ENCODE measurements at regions not wholly inside any gene's neighbourhood (a gene's known extent, or its start where the extent isn't known, plus 50 kb on each side); places are given as distances from the start of the nearest gene placed in this dataset.
"Not testable (repeated sequence)": the region's sequence is repeated elsewhere in the genome, so short reads cannot be mapped to it uniquely, and the experiment has no call there.

DNA sequence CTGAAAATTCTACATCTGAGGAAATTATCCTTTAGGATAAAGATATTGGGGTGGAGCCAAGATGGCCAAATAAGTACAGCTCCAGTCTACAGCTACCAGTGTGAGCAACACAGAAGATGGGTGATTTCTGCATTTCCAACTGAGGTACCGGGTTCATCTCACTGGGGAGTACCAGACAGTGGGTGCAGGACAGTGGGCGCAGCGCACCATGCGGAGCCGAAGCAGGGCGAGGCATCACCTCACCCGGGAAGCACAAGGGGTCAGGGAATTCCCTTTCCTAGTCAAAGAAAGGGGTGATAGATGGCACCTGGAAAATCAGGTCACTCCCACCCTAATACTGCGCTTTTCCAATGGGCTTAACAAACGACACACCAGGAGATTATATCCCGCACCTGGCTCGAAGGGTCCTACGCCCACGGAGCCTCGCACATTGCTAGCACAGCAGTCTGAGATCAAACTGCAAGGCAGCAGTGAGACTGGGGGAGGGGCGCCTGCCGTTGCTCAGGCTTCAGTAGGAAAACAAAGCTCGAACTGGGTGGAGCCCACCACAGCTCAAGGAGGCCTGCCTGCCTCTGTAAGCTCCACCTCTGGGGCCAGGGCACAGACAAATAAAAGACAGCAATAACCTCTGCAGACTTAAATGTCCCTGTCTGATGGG is 149.5 kb upstream of the KYNU start:
- H3K9ac ChIP-seq (ENCODE audit: low read length); intact Hi-C loops (cut with micrococcal nuclease); H3K4me1 ChIP-seq (ENCODE audit: control insufficient read depth in 2 of 2, insufficient read depth in 2 of 2, low read length in 2 of 2); POLR2A ChIA-PET; H3K27me3 ChIP-seq (replicated peaks in 1 of 4; ENCODE audit: control extremely low read depth in 1 of 4, control insufficient read depth in 3 of 4, insufficient read depth in 4 of 4, low read length in 3 of 4); H3K4me3 ChIP-seq (ENCODE audit: control extremely low read depth in 1 of 5, extremely low read depth in 1 of 5, insufficient read depth in 1 of 5, low read depth in 2 of 5, low read length in 4 of 5); ATAC-seq (ENCODE audit: low read depth); H3K27ac Mint-ChIP-seq; H3K9me3 ChIP-seq (ENCODE audit: control extremely low read depth in 1 of 3, control insufficient read depth in 2 of 3, insufficient read depth in 1 of 3, low read length in 2 of 3); CTCF ChIA-PET; H3K36me3 ChIP-seq (replicated peaks in 1 of 2; ENCODE audit: control extremely low read depth in 1 of 2, control insufficient read depth in 1 of 2, extremely low read depth in 1 of 2, insufficient read depth in 2 of 2, low read length in 1 of 2); H2AFZ ChIP-seq (ENCODE audit: insufficient read depth, low read depth, low read length, poor library complexity, severe bottlenecking); H3K79me2 ChIP-seq (ENCODE audit: control insufficient read depth, insufficient read depth, low read length); H3K4me1 Mint-ChIP-seq; H3K4me2 ChIP-seq (replicated peaks; ENCODE audit: low read depth, low read length, poor library complexity, severe bottlenecking); H3K9me3 Mint-ChIP-seq (ENCODE audit: insufficient read depth); H3K27ac ChIP-seq (ENCODE audit: low read length in 2 of 2); H4K20me1 ChIP-seq (ENCODE audit: control insufficient read depth, insufficient read depth, low read length, poor library complexity, severe bottlenecking); H3K4me3 Mint-ChIP-seq; DNase-seq; H3K27me3 Mint-ChIP-seq: not testable (repeated sequence)
- WGBS (ENCODE audit: insufficient coverage), result 97% methylated on average over 14 of the region's 17 CpGs

DNA sequence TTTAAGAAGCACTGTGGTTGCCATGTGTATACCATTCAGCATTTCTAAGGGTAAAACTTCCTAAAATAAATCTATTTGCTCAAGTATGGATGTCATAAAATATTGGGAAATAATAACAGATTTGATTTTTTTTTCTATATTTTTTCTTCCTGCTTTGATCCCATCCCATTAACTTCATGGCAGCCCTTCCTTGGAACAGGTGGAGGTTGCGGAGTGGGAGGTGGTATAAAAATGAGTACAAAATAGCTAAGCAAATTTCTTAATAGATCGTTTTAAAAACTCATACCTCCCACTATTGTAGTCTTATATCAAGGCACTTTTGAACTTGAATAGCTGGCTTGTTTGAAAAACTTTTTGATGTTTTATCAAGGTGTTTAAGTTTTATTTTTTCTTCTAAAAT is 152.1 kb upstream of the KYNU start:
- Histone ChIP-seq H3K4me3 (ENCODE audit: control extremely low read depth in 1 of 5, extremely low read depth in 1 of 5, insufficient read depth in 1 of 5, low read depth in 2 of 5, low read length in 4 of 5) (no peak overlapping the region), H3K36me3 (replicated peaks in 1 of 2; ENCODE audit: control extremely low read depth in 1 of 2, control insufficient read depth in 1 of 2, extremely low read depth in 1 of 2, insufficient read depth in 2 of 2, low read length in 1 of 2) (no peaks in the 10 kb centered on the region), H3K9me3 (ENCODE audit: control extremely low read depth in 1 of 3, control insufficient read depth in 2 of 3, insufficient read depth in 1 of 3, low read length in 2 of 3) (peaks cover 0 to 8% (median 0%) of the 10 kb centered on the region in 3 donors), H4K20me1 (ENCODE audit: control insufficient read depth, insufficient read depth, low read length, poor library complexity, severe bottlenecking) (no peaks in the 10 kb centered on the region), H3K27ac (ENCODE audit: low read length in 2 of 2) (no peak overlapping the region), H3K4me1 (ENCODE audit: control insufficient read depth in 2 of 2, insufficient read depth in 2 of 2, low read length in 2 of 2) (no peaks in the 10 kb centered on the region), H3K27me3 (replicated peaks in 1 of 4; ENCODE audit: control extremely low read depth in 1 of 4, control insufficient read depth in 3 of 4, insufficient read depth in 4 of 4, low read length in 3 of 4) (no peaks in the 10 kb centered on the region), H3K9ac (ENCODE audit: low read length) (no peak overlapping the region), H3K4me2 (replicated peaks; ENCODE audit: low read depth, low read length, poor library complexity, severe bottlenecking) (no peak overlapping the region), H2AFZ (ENCODE audit: insufficient read depth, low read depth, low read length, poor library complexity, severe bottlenecking) (no peak overlapping the region), H3K79me2 (ENCODE audit: control insufficient read depth, insufficient read depth, low read length) (no peaks in the 10 kb centered on the region)
- CTCF ChIA-PET, result interaction anchor here (1.4 kb wide), 1 partner anchor 11 kb away, joined by 3 read pairs; no protein-coding TSS in a partner anchor
- no CpG with 5 or more reads among the region's 2 CpGs for WGBS (ENCODE audit: insufficient coverage)
- TF ChIP-seq EZH2 (IDR thresholded peaks at IDR 0.05; ENCODE audit: borderline replicate concordance, insufficient read depth, low read depth, low read length, poor library complexity, severe bottlenecking), result no peak
- TF ChIP-seq, protein P1, sequence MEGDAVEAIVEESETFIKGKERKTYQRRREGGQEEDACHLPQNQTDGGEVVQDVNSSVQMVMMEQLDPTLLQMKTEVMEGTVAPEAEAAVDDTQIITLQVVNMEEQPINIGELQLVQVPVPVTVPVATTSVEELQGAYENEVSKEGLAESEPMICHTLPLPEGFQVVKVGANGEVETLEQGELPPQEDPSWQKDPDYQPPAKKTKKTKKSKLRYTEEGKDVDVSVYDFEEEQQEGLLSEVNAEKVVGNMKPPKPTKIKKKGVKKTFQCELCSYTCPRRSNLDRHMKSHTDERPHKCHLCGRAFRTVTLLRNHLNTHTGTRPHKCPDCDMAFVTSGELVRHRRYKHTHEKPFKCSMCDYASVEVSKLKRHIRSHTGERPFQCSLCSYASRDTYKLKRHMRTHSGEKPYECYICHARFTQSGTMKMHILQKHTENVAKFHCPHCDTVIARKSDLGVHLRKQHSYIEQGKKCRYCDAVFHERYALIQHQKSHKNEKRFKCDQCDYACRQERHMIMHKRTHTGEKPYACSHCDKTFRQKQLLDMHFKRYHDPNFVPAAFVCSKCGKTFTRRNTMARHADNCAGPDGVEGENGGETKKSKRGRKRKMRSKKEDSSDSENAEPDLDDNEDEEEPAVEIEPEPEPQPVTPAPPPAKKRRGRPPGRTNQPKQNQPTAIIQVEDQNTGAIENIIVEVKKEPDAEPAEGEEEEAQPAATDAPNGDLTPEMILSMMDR (IDR thresholded peaks at IDR 0.05), result no peak
- Mint-ChIP-seq H3K9me3 (ENCODE audit: insufficient read depth) (peaks cover 3% of the 10 kb centered on the region), H3K4me1 (peaks cover 6% of the 10 kb centered on the region), H3K27me3 (no peaks in the 10 kb centered on the region), H3K27ac (no peak overlapping the region), H3K4me3 (no peak overlapping the region)
- POLR2A ChIA-PET, result no interaction called here
- DNase-seq, result no peak
- intact Hi-C loops (cut with micrococcal nuclease), result no loop called here
- no peak for ATAC-seq (ENCODE audit: low read depth)

All from B cell (primary cell).